Stimulated activated CD8-positive, alpha-beta memory T cell treated with anti-CD3 and anti-CD28 coated beads, Interleukin-15, amount 100 ng/mL, for 48 hours (primary cell): ENCODE measurements at regions not wholly inside any gene's neighbourhood (a gene's known extent, or its start where the extent isn't known, plus 50 kb on each side); places are given as distances from the start of the nearest gene placed in this dataset.

Source experiments
- DNase-seq, 2 donors: peaks; one replicate each; pipeline ENCODE4 v3.0.0-alpha.2; 2020; ENCODE audit warnings: low read depth in 2 of 2

DNA sequence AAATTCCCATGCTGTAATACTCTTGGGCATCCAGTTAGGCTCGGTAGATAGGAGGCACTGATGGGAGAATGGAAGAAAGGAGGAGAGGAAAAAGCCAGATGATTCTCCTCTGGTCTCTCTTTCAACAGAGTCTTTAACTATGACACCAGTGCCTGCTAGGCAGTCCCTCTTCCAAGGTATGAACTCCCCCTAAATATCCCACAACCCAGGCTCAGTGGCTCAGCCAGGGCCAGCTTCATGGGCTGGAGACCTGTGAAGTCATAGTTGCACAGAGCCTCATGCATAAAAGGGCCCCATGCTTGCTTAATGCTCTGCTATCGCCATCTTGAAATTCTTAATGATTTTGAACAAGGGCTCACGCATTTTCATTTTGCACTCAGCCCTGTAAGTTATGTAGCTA, 869.2 kb upstream of the GCFC2 start:
- DNase-seq: no peak

DNA sequence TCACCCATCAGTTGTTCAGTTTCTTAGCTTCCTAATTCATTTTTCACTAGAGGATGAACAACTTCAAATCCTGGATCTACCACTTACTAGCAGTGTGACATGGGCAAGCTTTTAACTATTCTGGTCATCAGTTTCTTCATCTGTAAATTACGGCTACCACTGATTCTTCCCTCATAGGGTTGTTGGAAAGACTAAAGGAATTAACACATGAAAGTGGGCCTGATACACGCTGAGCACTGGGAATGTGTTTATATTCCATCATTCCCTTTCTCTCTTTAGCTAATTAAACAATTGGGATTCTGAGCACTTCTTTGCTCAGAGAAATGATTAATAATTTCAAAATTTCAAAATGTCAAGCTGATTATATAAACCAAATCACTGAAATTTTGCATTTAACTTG, 862.3 kb upstream of the GCFC2 start:
- no peak for DNase-seq

DNA sequence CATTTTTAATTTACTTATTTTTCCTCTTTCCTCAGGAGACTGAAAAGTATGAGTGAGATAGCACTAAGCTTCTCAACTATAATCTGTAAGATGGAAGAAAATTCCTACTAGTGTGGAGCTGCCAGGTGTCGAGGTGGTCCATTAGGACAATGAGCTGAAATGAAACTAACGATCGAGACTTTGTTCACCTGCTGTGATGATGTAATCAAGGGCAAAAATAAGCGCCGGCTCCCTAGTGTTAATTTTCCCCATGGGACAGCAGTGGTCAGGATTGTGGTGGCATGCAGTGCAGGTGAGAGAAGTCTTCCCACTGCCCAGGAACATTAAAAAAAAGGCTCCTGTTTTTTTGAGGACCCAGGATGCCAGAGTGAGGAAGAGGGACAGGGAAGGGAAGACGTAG, 859.1 kb upstream of the GCFC2 start:
- DNase-seq: no peak

DNA sequence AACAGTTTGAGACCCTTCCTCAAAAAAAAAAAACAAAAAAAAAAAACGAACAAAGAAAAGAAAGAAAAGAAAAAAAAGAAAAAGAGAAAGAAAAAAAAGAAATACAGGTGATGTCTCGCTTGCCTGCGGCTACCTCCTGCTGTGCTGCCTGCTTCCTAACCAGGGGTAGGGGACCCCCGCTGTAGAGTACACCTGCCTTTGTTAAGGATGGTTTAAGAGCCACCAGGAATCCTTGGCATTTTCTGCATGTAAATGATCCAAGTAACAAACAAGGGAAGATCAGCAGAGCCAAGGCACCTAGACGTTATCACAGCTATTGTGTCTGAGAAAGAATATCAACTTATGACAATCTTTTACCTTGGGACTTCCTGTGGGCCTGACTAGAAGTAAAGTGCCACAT, 856.8 kb upstream of the GCFC2 start:
- DNase-seq: no peak

DNA sequence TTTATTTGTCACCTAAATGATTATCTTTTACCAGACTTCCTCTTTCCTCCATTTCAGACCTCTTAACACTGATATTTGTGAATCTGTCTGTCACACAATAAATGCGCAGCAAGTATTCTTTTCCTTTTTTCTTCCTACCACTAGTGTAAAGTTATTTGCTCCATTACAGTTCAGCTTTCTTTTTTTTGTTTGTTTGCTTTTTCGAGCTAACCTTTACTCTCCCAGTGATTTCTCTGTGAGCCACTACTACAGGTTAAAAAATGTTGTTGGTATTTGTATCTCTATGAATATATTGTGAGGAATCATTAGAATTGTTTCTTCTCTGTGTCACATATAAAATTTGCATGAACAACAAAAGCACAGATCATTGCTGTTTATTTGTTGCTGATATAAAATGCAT, 854.0 kb upstream of the GCFC2 start:
- no peak for DNase-seq

DNA sequence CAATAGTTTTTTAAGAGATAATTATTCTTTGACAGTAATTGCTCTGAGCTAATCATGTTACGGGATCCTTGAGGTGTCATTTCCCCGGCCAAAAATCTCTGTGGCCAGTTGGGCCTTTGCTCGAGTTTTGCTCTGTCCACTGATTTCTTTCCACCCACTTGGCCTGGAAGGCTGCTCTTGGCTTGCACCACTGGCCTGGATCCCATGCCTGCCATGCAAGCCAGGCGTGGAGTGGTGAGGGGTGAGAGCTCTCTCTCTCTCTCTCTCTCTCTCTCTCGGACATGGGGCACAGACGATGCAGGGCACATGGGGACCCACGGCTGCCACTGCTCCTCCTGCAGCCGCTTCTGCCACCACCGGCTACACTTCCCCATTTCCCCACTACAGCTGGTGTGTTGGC, 853.0 kb upstream of the GCFC2 start:
- no peak for DNase-seq

DNA sequence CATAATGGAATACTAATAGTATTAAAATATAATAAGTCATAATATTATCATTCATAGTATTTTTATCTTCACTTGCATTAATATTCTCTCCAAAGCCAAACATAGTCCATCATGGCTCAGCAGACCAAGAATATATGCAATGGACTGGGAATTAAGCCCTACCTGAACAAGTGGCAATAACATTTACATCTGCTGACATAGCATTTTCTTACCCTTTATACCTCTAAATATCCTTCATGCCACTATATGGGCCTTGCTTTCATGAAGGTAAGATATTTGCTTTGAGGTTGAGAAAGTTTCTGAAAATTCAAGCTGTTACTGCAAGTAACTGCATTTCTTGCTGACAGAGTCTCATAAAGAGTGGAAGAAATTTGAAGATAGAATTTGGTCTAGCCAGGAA, 847.4 kb upstream of the GCFC2 start:
- DNase-seq: no peak

DNA sequence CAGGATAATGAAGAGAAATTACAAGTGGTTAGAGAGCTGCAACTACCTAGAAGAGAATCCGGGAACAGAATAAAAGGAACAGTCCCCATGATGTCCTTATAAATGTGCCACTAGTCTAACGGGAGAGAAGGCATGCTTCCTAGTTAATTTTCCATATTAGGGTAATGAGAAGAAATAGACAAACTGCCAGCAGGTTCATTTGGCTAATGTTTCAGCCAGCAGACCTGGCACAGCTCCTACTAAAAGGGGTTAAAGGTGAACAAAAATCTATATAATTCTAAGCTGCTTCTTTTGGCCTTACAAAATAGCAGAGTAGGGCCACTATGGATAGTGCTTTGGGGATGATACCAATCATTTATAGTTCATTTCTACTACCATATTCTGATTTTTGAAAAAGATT, 845.3 kb upstream of the GCFC2 start:
- DNase-seq: no peak

DNA sequence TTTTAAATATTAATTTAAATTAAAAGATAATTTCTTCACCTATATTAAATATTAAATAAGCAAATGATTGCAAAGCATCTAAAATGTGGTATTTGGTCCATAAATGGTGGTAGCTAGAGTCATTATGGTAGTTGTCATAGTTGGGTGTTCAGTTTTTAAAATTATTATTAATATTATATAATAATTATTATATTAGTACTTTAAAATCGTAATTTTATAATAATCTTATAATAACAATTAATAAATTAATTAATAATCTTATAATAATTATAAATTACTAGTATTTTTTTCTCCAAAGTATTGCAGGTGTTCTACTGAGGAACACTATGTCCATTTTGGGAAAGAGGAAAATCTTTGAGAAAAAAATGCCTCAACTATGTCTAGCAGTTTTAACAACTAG, 835.5 kb upstream of the GCFC2 start:
- no peak for DNase-seq

DNA sequence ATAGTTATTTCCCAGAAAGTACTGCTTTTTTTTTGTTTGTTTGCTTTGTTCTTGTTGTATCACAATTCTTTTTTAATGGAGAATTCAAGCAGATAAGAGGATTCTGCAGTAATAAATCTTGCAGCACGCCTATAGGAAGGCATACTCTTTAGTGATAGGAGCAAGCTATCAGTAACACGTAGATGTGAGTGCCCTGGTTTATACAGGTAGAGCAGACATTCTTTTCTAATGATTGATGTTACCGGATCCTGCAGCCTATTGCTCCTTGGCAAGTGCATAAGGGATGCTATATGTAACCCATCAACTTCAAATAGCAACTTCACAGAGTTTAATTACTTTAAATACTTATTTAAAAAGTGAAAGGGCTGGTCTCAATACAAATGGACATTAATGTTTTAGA, 834.2 kb upstream of the GCFC2 start:
- no peak for DNase-seq

DNA sequence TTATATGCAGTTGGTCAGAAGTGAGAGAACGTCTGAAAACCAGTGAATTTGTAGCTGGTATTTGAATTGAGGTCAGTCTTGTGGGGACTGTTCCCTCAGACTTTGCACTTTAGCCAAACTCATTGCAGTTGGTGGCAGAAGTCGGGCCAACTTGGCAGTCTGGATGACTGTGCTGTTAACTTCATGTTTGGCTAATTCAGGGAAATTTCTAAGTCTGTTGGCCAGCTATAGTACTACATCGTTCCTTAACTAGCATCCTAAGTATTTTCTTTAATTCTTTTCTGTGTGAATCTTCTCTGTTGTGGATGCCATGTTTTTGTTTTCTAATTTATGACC, 806.8 kb upstream of the GCFC2 start:
- DNase-seq: no peak

DNA sequence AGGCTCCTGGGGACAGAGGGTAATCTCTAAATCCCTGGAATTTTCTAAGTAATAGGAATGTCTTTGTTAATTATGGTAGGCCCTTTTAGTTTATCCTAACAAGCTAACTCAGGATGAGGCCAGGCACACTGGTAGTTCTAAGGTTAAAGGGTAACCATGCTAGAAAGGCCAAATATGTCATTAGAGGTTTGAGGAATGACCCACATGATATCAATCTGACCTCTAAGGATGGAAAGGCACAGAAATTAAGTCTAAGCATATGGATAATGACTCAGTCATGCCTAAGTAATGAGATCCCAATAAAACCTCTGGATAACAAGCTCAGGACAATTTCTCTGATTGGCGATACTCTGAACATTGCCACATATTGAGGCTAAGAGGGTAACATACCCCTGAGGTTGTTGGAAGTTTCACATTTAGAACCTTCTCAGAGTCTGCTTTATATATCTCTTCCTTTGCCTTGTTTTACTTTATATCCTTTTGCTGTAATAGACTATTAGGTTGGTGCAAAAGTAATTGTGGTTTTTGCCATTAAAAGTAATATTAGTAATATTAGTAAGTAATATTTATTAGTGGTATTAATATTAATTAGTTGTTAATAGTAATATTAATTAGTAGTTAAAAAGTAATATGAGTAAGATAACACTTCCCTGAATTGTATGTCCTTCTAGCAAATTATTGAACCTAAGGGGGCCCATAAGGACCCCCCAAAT, 806.3 kb upstream of the GCFC2 start:
- DNase-seq: no peak

DNA sequence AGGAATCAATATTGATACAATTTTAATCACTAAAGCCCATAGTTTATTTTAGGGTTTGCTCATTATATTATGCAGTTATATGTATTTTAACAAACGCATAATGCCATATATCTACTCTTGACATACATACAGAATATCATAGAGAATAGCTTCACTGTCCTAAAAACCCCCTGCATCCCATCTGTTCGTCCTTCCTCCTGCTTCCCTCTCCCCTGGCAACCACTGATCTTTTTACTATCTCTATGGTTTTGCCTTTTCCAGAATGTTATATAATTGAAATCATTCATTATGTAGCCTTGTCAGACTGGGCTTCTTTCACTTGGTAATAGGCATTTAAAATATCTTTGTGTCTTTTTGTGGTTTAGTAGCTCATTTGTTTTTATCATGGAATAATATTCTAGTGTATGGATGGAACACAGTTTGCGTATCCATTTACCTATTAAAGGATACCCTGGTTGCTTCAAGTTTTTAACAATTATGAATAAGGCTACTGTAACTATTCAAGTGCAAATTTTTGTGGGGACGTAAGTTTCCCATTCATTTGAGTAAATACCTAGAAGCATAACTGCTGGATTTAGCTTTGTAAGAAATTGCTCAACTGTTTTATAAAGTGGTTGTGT, 801.6 kb upstream of the GCFC2 start:
- DNase-seq: no peak

DNA sequence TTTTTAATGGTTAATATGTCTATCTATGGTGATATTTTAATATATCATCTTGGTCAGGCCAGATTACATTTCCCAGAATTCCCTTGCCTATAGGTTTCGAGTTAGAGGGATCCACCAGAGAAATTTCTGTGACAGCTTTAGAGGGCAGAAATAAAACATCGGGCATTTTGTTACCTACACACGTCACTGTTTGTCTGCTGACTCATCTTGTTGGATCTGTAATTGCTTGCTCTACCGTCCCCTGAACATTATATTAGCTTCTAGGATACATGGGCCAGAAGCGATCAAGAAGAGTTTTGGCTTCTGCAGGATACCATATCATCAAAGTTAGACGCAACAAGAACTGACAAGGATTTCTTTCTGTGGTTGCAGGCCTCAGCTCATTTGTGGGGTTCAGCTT, 795.8 kb upstream of the GCFC2 start:
- no peak for DNase-seq

DNA sequence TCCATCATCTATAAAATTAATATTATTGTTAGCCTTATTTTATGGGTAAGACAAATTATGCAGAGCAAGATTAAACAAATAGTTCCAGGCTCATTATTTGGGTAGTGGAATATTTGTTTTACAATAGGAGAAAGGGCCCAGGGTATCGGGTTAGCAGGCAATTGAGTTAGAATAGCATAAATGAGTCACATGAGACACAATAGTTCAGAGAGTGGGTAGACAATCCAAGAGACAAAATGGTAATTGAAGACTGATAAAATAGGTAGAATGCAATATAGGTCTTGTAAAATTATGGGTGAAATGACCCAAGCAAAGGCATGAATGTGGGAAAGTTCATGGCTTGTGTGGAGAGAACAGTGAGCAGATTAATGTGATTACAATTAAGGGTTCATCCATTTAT, 790.9 kb upstream of the GCFC2 start:
- no peak for DNase-seq

DNA sequence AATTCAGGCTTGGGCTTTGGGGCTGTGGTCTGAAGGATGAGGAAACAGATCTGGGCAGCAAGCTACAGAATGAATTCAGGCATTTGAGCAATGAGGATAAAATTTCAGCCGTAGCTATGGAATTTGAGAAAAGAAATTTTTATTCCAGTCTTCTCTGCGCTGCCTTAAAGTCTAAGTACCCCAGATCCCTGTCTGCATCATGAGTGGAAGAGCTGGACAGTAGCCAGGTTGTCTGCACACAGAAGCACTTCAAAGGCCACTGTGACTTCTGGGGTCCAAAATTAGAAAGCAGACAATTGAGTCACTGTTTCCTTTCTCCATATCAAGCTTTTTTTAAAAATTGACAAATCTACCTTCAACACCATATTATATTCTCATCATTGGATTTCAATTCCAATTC, 787.6 kb upstream of the GCFC2 start:
- DNase-seq: no peak

DNA sequence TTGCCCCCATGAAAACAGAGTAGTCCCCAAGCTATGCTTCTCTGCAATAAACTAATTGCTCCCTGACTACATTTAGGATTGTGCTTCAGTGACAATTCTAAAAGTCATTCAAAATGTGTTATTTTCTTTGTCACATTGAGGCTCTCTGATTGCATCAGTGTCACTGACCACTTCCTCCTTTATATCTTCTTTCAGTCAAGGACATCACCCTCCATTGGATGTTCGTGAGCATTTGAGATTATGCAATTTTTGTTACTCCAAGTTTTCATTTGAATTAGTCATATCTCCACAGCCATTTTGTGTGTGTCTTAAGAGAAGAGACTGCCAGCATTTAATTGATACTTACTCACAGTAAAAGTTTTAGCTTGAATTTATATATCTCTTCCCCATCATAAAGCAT, 780.8 kb upstream of the GCFC2 start:
- DNase-seq: no peak

DNA sequence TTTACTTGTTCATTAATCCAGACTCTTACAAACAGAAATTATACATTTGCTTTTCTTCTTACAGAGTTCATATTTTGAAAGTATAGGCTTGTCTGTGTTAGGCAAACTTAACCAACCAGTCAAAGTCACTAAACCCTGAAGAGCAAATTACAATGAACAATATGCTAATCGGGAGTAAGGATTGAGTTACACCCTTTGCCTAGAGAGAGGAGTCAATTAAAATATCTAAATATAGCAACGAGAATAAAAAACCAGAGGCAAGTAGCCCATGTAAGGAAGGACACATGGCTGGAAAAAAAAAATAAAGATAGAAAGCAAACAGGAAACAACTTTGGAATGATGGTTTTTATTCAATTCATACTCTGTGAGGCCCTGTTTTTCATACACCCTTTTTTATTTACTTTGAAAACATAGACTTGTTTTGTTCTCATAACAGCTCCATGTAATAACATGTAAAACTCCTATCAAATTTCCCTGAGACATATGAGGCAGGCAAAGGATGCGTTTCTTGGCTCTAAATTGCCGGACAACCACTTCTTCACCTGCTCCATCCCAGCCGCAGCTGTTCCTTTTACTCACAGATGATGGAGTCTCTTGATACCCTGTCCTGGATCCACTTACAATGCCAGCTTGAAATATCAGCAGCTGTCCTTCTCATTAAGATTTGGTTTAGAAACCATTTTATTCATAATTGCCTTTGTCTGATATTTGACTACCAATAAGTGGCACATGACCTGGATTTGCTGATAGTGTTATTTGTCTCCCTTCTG, 767.7 kb upstream of the GCFC2 start:
- DNase-seq: no peak

DNA sequence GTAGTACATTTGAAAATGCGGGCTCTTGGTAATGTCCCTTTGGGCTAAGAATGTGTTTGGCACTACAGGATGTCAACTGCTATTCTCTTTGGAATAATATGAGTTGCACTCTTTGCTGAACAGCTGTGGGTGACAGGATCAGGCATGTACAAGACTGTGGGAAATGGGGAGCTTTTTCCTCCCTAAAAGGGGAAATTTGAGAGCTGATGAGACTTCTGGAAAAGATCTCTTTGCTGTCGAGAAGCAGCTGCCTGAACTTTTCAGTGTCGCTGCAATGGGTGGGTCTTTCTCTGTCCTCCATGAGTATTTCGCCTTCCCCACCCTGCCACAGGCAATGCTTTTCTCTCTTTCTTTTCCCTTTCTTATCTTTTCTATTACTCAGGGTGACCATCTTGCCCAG, 762.2 kb upstream of the GCFC2 start:
- DNase-seq: no peak

DNA sequence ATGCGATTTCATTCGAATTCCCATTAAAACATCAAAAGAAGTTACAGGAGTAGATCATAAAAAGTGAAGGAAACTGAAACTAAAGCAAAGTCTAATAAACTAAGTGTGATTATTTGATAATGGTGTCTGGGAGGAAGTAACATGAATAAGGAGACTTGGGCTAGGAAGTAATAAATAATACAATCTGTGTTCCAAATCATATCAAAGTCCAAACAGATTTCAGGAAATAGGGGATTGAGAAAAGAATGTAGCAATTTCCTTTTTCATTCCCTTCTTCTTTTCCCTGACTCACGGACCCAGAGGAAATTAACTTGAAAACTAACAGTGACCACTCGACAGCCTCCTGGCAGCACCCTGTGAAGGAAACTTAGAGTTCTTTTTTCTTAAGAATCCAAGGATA, 758.4 kb upstream of the GCFC2 start:
- DNase-seq: no peak

DNA sequence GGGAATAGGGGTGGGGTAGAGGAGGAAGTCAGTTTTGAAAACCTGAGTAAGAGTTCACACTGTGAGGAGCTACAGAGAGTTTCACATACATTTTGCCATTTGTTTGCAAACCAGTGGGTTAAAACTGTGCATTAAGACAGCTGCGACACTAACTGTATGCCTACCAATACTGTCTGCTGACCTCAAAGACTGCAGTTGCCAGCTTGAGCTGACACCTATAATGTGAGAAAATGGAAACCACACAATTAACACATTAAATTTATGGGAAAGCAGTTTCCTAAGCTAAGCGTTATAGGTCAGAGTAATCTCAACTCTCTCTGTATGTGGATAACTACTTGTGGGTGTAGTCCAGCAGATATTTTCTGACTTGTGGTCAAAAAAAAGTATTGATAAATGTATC, 756.6 kb upstream of the GCFC2 start:
- no peak for DNase-seq

DNA sequence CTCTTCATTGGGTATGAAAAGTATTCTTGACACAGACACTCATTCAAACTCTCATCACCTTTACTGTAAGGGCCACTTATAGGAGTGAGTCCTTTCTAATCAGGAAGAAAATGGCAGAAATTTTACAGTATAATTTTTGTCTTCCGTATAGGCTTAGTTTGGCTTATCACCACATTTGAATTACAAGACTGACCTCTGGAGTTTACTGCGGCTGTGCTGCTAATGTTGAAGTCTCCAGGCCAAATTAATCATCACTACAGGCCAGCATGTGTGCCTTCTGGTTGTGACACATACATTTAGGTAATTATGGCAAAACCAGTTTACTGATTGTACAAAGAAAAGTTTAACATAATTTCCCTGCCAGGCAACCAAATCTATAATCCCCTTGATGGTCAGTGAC, 753.6 kb upstream of the GCFC2 start:
- DNase-seq: no peak

DNA sequence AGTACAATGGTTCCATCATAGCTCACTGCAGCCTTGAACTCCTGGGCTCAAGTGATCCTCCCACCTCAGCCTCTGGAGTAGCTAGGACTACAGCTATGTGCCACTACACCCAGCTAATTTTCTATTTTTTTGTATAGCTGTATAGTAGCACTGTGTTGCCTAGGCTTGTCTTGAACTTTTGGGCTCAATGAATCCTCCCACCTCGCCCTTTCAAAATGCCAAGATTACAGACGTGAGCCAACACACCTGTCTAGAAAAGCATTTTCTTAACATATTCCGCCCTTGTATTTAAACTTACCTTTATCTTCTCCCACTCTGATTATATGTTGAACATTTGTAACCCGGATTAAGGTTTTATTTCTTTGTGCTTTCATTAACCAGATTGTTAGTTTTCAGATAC, 750.7 kb upstream of the GCFC2 start:
- DNase-seq: no peak

DNA sequence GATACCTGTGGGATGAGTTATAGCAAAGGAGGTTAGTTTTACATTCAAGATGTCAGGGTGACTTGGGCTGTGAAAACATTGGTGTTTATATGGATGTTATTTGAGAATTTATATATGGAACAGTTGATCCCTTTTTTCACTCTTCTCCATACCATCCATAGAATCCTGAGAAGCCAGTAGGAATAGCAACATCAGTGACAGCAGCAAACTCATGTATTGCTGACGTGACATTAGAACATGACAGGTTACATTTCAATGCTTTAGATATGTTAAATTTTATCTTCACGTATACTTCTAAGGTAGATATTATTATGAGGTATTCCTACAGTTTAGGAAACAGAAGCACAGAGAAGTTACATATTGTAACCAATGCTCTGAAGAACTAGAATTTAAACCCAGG, 745.2 kb upstream of the GCFC2 start:
- DNase-seq: no peak
